H1 (cell line): ENCODE measurements at regions not wholly inside any gene's neighbourhood (a gene's known extent, or its start where the extent isn't known, plus 50 kb on each side); places are given as distances from the start of the nearest gene placed in this dataset.
A peak's percentile ranks its signal among the peaks of the same experiment; 100 is the strongest.

Source experiments
- CTCF ChIA-PET: fragments of 300-600 bp; sonication (Branson Sonifier 250); formaldehyde crosslinking; loops from one replicate; lab custom pipeline; 2021; ENCODE audit not compliant: partially characterized antibody; lab: Charles Lee
- POLR2A ChIA-PET: fragments of 300-600 bp; sonication (Branson Sonifier 250); formaldehyde crosslinking; loops from one replicate; lab custom pipeline; 2021; ENCODE audit warnings: inconsistent platforms; ENCODE audit not compliant: partially characterized antibody; lab: Charles Lee
- DNase-seq, 2 experiments: peaks; one replicate each; pipeline versions ENCODE4 v3.0.0 to v3.0.0-alpha.2; 2010 to 2022; ENCODE audit warnings: low spot score in 2 of 2, low read depth in 1 of 2, mixed read lengths in 1 of 2
- FAIRE-seq: peaks from 2 replicates; lab custom pipeline; 2011; peaks lifted over from hg19 to GRCh38; lab: Jason Lieb, UNC
- H2AFZ ChIP-seq: 2 replicates; pipeline ENCODE4 v1.8.1; 2012; ENCODE audit warnings: low read length, inconsistent platforms
- H2AK5ac ChIP-seq: 2 replicates; pipeline ENCODE4 v1.6.1; 2013; ENCODE audit warnings: low read depth, low read length
- H2BK120ac ChIP-seq: replicated peaks from 2 replicates; pipeline ENCODE3; 2013; ENCODE audit warnings: low read depth, low read length, inconsistent platforms
- H2BK12ac ChIP-seq: 2 replicates; pipeline ENCODE4 v1.6.1; 2013; ENCODE audit warnings: low read depth, low read length
- H2BK15ac ChIP-seq: 2 replicates; pipeline ENCODE4 v1.6.1; 2013; ENCODE audit warnings: low read length
- H2BK20ac ChIP-seq: 2 replicates; pipeline ENCODE4 v1.6.1; 2013; ENCODE audit warnings: low read length
- H2BK5ac ChIP-seq: 2 replicates; pipeline ENCODE4 v1.6.1; 2013; ENCODE audit warnings: low read depth, low read length
- H3K14ac ChIP-seq: 2 replicates; pipeline ENCODE4 v1.6.1; 2013; ENCODE audit warnings: inconsistent platforms; ENCODE audit not compliant: insufficient read length
- H3K18ac ChIP-seq: 2 replicates; pipeline ENCODE4 v1.6.1; 2013; ENCODE audit warnings: low read length; ENCODE audit errors: extremely low read depth
- H3K23ac ChIP-seq: 2 replicates; pipeline ENCODE4 v1.6.1; 2013; ENCODE audit warnings: inconsistent platforms; ENCODE audit not compliant: insufficient read length
- H3K23me2 ChIP-seq: 2 replicates; pipeline ENCODE4 v1.6.1; 2013; ENCODE audit warnings: low read depth, low read length
- H3K27ac ChIP-seq: 2 replicates; pipeline ENCODE4 v1.6.1; 2011; ENCODE audit warnings: low read depth, low read length, inconsistent platforms
- H3K27me3 ChIP-seq, 4 experiments: replicated peaks in 1 of 4; 1 replicate in 1 of 4; 2 replicates in 3 of 4; pipeline versions ENCODE4 v1.6.1 to v1.8.1; 2011 to 2013; ENCODE audit warnings: low read length in 3 of 4, mild to moderate bottlenecking in 3 of 4, inconsistent platforms in 2 of 4, mixed read lengths in 2 of 4, moderate library complexity in 1 of 4; ENCODE audit not compliant: control insufficient read depth in 3 of 4, insufficient read depth in 3 of 4; ENCODE audit errors: extremely low read depth in 1 of 4
- H3K36me3 ChIP-seq, 4 experiments: 2 replicates each; pipeline versions ENCODE4 v1.6.1 to v1.8.1; 2011 to 2013; ENCODE audit warnings: mild to moderate bottlenecking in 4 of 4, low read length in 3 of 4, moderate library complexity in 2 of 4, control low read depth in 1 of 4, inconsistent platforms in 1 of 4; ENCODE audit not compliant: insufficient read depth in 4 of 4, control insufficient read depth in 2 of 4
- H3K4ac ChIP-seq: replicated peaks from 2 replicates; pipeline ENCODE3; 2013; ENCODE audit warnings: low read length, low read depth, mixed read lengths, inconsistent platforms; ENCODE audit not compliant: insufficient read length
- H3K4me1 ChIP-seq, 4 experiments: replicated peaks in 1 of 4; 1 replicate in 1 of 4; 2 replicates in 3 of 4; pipeline versions ENCODE4 v1.6.1 to v1.8.1; 2011 to 2013; ENCODE audit warnings: low read length in 3 of 4, inconsistent platforms in 2 of 4, mixed read lengths in 1 of 4; ENCODE audit not compliant: insufficient read depth in 4 of 4, control insufficient read depth in 3 of 4
- H3K4me2 ChIP-seq, 2 experiments: 2 replicates each; pipeline versions ENCODE4 v1.6.1 to v1.8.1; 2011 to 2013; ENCODE audit warnings: low read depth in 2 of 2, low read length in 2 of 2, control low read depth in 1 of 2, inconsistent platforms in 1 of 2, mild to moderate bottlenecking in 1 of 2; ENCODE audit not compliant: insufficient read depth in 1 of 2
- H3K4me3 ChIP-seq, 4 experiments: fragments of 200-600, 300-600 bp in 1 of 4; sonication (generic), shearing (Covaris generic), sonication (Bioruptor Twin) in 1 of 4; 2 replicates each; pipeline versions ENCODE4 v1.5.1 to v1.8.1; 2011 to 2016; ENCODE audit warnings: low read length in 4 of 4, low read depth in 3 of 4, control low read depth in 2 of 4, inconsistent platforms in 2 of 4, mild to moderate bottlenecking in 2 of 4, mixed read lengths in 1 of 4, moderate library complexity in 1 of 4; ENCODE audit not compliant: insufficient read depth in 2 of 4; ENCODE audit errors: extremely low read depth in 1 of 4
- H3K56ac ChIP-seq: replicated peaks from 2 replicates; pipeline ENCODE3; 2013; ENCODE audit warnings: low read depth, mild to moderate bottlenecking, mixed read lengths, low read length, inconsistent platforms; ENCODE audit not compliant: insufficient read length
- H3K79me1 ChIP-seq: 2 replicates; pipeline ENCODE4 v1.6.1; 2013; ENCODE audit warnings: low read depth, low read length, control low read depth
- H3K79me2 ChIP-seq, 2 experiments: 2 replicates each; pipeline versions ENCODE4 v1.6.1 to v1.8.1; 2012 to 2013; ENCODE audit warnings: low read length in 2 of 2, mild to moderate bottlenecking in 2 of 2, inconsistent platforms in 1 of 2; ENCODE audit not compliant: insufficient read depth in 2 of 2, control insufficient read depth in 1 of 2
- H3K9ac ChIP-seq, 4 experiments: replicated peaks in 1 of 4; 1 replicate in 1 of 4; 2 replicates in 3 of 4; pipeline versions ENCODE4 v1.6.1 to v1.8.1; 2011 to 2013; ENCODE audit warnings: low read depth in 3 of 4, low read length in 3 of 4, control low read depth in 2 of 4, mild to moderate bottlenecking in 2 of 4, moderate library complexity in 2 of 4, inconsistent platforms in 1 of 4; ENCODE audit errors: extremely low read depth in 1 of 4
- H3K9me3 ChIP-seq, 2 experiments: 2 replicates each; pipeline versions ENCODE4 v1.6.1 to v1.8.1; 2012 to 2013; ENCODE audit warnings: mild to moderate bottlenecking in 2 of 2, moderate library complexity in 2 of 2, control low read depth in 1 of 2, inconsistent platforms in 1 of 2, low read depth in 1 of 2, low read length in 1 of 2, mixed read lengths in 1 of 2; ENCODE audit not compliant: insufficient read depth in 2 of 2
- H4K20me1 ChIP-seq, 2 experiments: replicated peaks in 1 of 2; 2 replicates each; pipeline versions ENCODE3 to v1.8.1; 2011 to 2013; ENCODE audit warnings: inconsistent platforms in 2 of 2, low read length in 2 of 2, mild to moderate bottlenecking in 1 of 2; ENCODE audit not compliant: insufficient read depth in 2 of 2, control insufficient read depth in 1 of 2
- H4K5ac ChIP-seq: 2 replicates; pipeline ENCODE4 v1.6.1; 2013; ENCODE audit warnings: low read length, low read depth, mixed read lengths, inconsistent platforms; ENCODE audit not compliant: insufficient read length
- H4K8ac ChIP-seq: 2 replicates; pipeline ENCODE4 v1.8.0; 2013; ENCODE audit warnings: mild to moderate bottlenecking, moderate library complexity, low read length, inconsistent platforms; ENCODE audit not compliant: insufficient read depth; ENCODE audit errors: extremely low read depth
- H4K91ac ChIP-seq: replicated peaks from 2 replicates; pipeline ENCODE3; 2013; ENCODE audit warnings: low read length, mixed read lengths, inconsistent platforms; ENCODE audit not compliant: insufficient read length
- RAD21 ChIP-seq, 2 experiments: IDR thresholded peaks in 1 of 2; conservative IDR thresholded peaks in 1 of 2; 2 replicates each; pipeline ENCODE4 v1.6.1; 2011; ENCODE audit warnings: low read depth in 2 of 2, low read length in 2 of 2, improper control_type of control experiment in 1 of 2, inconsistent platforms in 1 of 2, mild to moderate bottlenecking in 1 of 2, moderate library complexity in 1 of 2
- SIX5 ChIP-seq: IDR thresholded peaks from 2 replicates; pipeline ENCODE4 v1.6.1; 2011; ENCODE audit warnings: mild to moderate bottlenecking, low read depth, low read length
- WGBS, 2 experiments: shearing (Covaris generic) in 1 of 2; methylation state at CpG; one replicate each; pipeline versions ENCODE4 v1.1.6 to v1.1.7; 2013 to 2015; ENCODE audit warnings: low lambda C conversion rate in 2 of 2, mixed read lengths in 2 of 2, inconsistent platforms in 1 of 2, low coverage in 1 of 2, missing lambda C conversion rate in 1 of 2; ENCODE audit not compliant: insufficient replicate concordance in 2 of 2, insufficient coverage in 1 of 2, insufficient read length in 1 of 2; ENCODE audit errors: extremely low coverage in 1 of 2, missing lambda C conversion rate in 1 of 2; 5-methylcytosine and 5-hydroxymethylcytosine counted together
- TF ChIP-seq, protein P1 (sequence below), 3 experiments: IDR thresholded peaks; 1 replicate in 2 of 3; 2 replicates in 1 of 3; pipeline versions ENCODE4 v1.5.1 to v1.6.1; 2011; ENCODE audit warnings: low read length in 3 of 3, mild to moderate bottlenecking in 3 of 3, inconsistent platforms in 2 of 3, low read depth in 1 of 3, moderate library complexity in 1 of 3; ENCODE audit not compliant: insufficient read depth in 1 of 3; ENCODE audit errors: control extremely low read depth in 1 of 3

GRCh38 chr11:70860888-70861287, 391.5 kb downstream of the SHANK2 start:
- Histone ChIP-seq H3K79me2 (no peaks in the 10 kb centered on the region), H2BK12ac (no peak overlapping the region), H4K5ac (no peak overlapping the region), H4K8ac (no peak overlapping the region), H3K9ac (no peak overlapping the region), H2BK20ac (no peak overlapping the region), H2BK5ac (no peak overlapping the region), H2AFZ (no peak overlapping the region), H3K4me1 (peaks cover 0 to 3% (median 2%) of the 10 kb centered on the region in 4 experiments; a peak in 3 of 7 replicates), H3K18ac (no peak overlapping the region), H3K4me2 (0 out of 4 replicates have a peak overlapping the region, but pooled peaks of 1 of the 2 experiments have one; percentile 9), H2BK15ac (no peak overlapping the region), H3K36me3 (no peaks in the 10 kb centered on the region), H3K4ac (no peak overlapping the region), H3K4me3 (no peak overlapping the region), H3K56ac (no peak overlapping the region), H2BK120ac (no peak overlapping the region), H2AK5ac (no peak overlapping the region), H3K23me2 (peaks cover 11% of the 10 kb centered on the region; the same call in 1 of the 2 replicates), H4K20me1 (peaks cover 0 to 11% of the 10 kb centered on the region in 2 experiments), H3K27me3 (no peaks in the 10 kb centered on the region), H3K9me3 (no peaks in the 10 kb centered on the region), H3K23ac (no peak overlapping the region), H3K14ac (no peak overlapping the region), H3K79me1 (no peaks in the 10 kb centered on the region), H3K27ac (no peak overlapping the region), H4K91ac (no peak overlapping the region)
- no peak for FAIRE-seq
- POLR2A ChIA-PET, result interaction anchor here (0.7 to 0.9 kb wide), 2 partner anchors 9 to 659 kb away, joined by 3 read pairs; no protein-coding TSS in a partner anchor
- no peak for DNase-seq
- WGBS, 2 experiments, result 46% methylated on average over 7 of the region's 7 CpGs; no CpG with 5 or more reads in 1 of the 2 experiments
- CTCF ChIA-PET, result interaction anchor here (0.8 to 2.2 kb wide), 8 partner anchors 10 to 565 kb away, joined by 3 to 7 read pairs (median 4); no protein-coding TSS in a partner anchor
- TF ChIP-seq SIX5, result no peak
- TF ChIP-seq RAD21 (IDR thresholded peaks at IDR 0.05 in 1 of 2, conservative IDR thresholded peaks at IDR 0.05 in 1 of 2; ENCODE audit: low read depth in 2 of 2, low read length in 2 of 2), result peak; percentile 10 to 39; a peak in 2 of 4 replicates
- TF ChIP-seq, protein P1, sequence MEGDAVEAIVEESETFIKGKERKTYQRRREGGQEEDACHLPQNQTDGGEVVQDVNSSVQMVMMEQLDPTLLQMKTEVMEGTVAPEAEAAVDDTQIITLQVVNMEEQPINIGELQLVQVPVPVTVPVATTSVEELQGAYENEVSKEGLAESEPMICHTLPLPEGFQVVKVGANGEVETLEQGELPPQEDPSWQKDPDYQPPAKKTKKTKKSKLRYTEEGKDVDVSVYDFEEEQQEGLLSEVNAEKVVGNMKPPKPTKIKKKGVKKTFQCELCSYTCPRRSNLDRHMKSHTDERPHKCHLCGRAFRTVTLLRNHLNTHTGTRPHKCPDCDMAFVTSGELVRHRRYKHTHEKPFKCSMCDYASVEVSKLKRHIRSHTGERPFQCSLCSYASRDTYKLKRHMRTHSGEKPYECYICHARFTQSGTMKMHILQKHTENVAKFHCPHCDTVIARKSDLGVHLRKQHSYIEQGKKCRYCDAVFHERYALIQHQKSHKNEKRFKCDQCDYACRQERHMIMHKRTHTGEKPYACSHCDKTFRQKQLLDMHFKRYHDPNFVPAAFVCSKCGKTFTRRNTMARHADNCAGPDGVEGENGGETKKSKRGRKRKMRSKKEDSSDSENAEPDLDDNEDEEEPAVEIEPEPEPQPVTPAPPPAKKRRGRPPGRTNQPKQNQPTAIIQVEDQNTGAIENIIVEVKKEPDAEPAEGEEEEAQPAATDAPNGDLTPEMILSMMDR (IDR thresholded peaks at IDR 0.05; ENCODE audit: control extremely low read depth in 1 of 3, insufficient read depth in 1 of 3, low read depth in 1 of 3, low read length in 3 of 3), result peak; percentile 30 to 43 (median 32)
